Panc1 (cell line): ENCODE measurements at regions not wholly inside any gene's neighbourhood (a gene's known extent, or its start where the extent isn't known, plus 50 kb on each side); places are given as distances from the start of the nearest gene placed in this dataset.

Experiments used
- ATAC-seq: fragments of 200-7000 bp; cut with Tn5 transposase; 2 replicates; pipeline ENCODE4 v1.9.1; 2020; ENCODE audit warnings: mild to moderate bottlenecking, moderate library complexity
- BruUV-seq: library from RNA; stranded (reverse); fragments of 400-500 nt; replicated peaks from 2 replicates; lab custom pipeline; 2021; lab: Mats Ljungman, UMichigan
- CTCF ChIA-PET: fragments of 300-600 bp; sonication (Branson Sonifier 250); formaldehyde crosslinking; loops from one replicate; lab custom pipeline; 2022; ENCODE audit warnings: antibody characterized with exemption; lab: Charles Lee
- POLR2A ChIA-PET: fragments of 300-600 bp; sonication (Branson Sonifier 250); formaldehyde crosslinking; loops from one replicate; lab custom pipeline; 2022; ENCODE audit warnings: antibody characterized with exemption; lab: Charles Lee
- DNase-seq: peaks from one replicate; pipeline ENCODE4 v3.0.0-alpha.2; 2010; ENCODE audit warnings: low read depth, low spot score
- H3K27ac ChIP-seq: 2 replicates; pipeline ENCODE4 v1.5.1; 2011; ENCODE audit warnings: mild to moderate bottlenecking, low read length, inconsistent platforms
- H3K27me3 ChIP-seq: fragments of 200-500 bp; sonication (Bioruptor generic); 2 replicates; pipeline ENCODE4 v1.6.0; 2014; ENCODE audit warnings: low read length, inconsistent platforms; ENCODE audit not compliant: control insufficient read depth, insufficient read depth
- H3K36me3 ChIP-seq: fragments of 200-500 bp; sonication (Bioruptor generic); 2 replicates; pipeline ENCODE4 v1.5.1; 2014; ENCODE audit warnings: inconsistent platforms, mild to moderate bottlenecking, low read length, moderate library complexity; ENCODE audit not compliant: control insufficient read depth, insufficient read depth
- H3K4me1 ChIP-seq: 2 replicates; pipeline ENCODE4 v1.5.1; 2011; ENCODE audit warnings: inconsistent platforms, mild to moderate bottlenecking, low read length, moderate library complexity; ENCODE audit not compliant: control insufficient read depth, insufficient read depth
- H3K4me3 ChIP-seq, 2 experiments: 2 replicates each; pipeline ENCODE4 v1.5.1; 2011 to 2012; ENCODE audit warnings: low read depth in 2 of 2, low read length in 2 of 2, mild to moderate bottlenecking in 2 of 2, inconsistent platforms in 1 of 2, moderate library complexity in 1 of 2
- H3K9me3 ChIP-seq: fragments of 200-500 bp; sonication (Bioruptor generic); 2 replicates; pipeline ENCODE4 v1.5.1; 2014; ENCODE audit warnings: low read depth, mild to moderate bottlenecking, inconsistent platforms, low read length, moderate library complexity; ENCODE audit not compliant: control insufficient read depth, insufficient read depth
- POLR2AphosphoS5 ChIP-seq: IDR thresholded peaks from 2 replicates; pipeline ENCODE4 v1.6.1; 2012; ENCODE audit warnings: mild to moderate bottlenecking, low read depth, low read length, moderate library complexity
- SIN3A ChIP-seq: IDR thresholded peaks from 2 replicates; pipeline ENCODE4 v1.6.1; 2012; ENCODE audit warnings: low read depth, mild to moderate bottlenecking, low read length, moderate library complexity, borderline replicate concordance; ENCODE audit not compliant: insufficient read depth
- TCF7L2 ChIP-seq: IDR thresholded peaks from 2 replicates; pipeline ENCODE4 v1.6.1; 2011; ENCODE audit warnings: mild to moderate bottlenecking, low read depth, low read length, inconsistent platforms
- in situ Hi-C: cut with HindIII; loops from 2 replicates; pipeline ENCODE4 v1.10.0; 2016; ENCODE audit warnings: low sequenced_read_pairs, low pct_unique_long_range_greater_than_20kb
- intact Hi-C: fragments of 100-400 bp; cut with micrococcal nuclease; formaldehyde crosslinking; loops from one replicate; pipeline ENCODE4 v1.10.0; 2022; ENCODE audit not compliant: unreplicated experiment
- TF ChIP-seq, protein P1 (sequence below): fragments of 450-650 bp; IDR thresholded peaks from 2 replicates; pipeline ENCODE4 v1.5.1; 2017; ENCODE audit warnings: mild to moderate bottlenecking
- TF ChIP-seq, protein P2 (sequence below), 2 experiments: IDR thresholded peaks; 2 replicates each; pipeline ENCODE4 v1.6.1; 2011 to 2012; ENCODE audit warnings: low read depth in 2 of 2, control low read depth in 1 of 2, low read length in 1 of 2, mild to moderate bottlenecking in 1 of 2, moderate library complexity in 1 of 2; ENCODE audit not compliant: insufficient read depth in 1 of 2

DNA sequence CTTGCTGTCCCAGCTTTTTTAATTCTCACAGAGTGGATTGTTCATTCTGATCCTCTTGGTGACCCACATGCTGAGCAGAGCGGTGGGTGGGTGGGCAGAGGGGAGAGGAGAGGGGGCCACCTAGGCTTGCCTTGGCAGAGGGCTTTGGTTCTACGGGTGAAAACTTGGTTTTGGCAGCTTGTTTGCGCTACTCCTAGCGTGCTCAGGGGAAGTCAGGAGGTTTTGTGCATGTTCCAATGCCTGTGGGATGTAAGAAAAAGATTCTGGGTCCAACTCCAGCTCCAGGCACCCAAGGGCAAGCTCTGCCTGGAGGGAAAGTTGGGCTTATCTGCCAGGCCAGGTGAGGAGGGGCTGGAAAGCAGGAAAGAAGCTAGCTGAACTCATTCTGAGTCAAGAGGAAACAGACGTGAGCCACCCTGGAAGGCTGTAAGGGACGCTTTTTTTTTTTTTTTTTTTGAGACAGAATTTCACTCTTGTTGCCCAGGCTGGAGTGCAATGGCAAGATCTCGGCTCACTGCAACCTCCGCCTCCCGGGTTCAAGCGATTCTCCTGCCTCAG, 169.1 kb downstream of the WSCD1 start:
- CTCF ChIA-PET = interaction anchor here (0.7 kb wide), 1 partner anchor 604 kb away, joined by 5 read pairs; no protein-coding TSS in a partner anchor
- intact Hi-C loops = no loop called here
- no peak overlapping the region for H3K4me3 ChIP-seq

DNA sequence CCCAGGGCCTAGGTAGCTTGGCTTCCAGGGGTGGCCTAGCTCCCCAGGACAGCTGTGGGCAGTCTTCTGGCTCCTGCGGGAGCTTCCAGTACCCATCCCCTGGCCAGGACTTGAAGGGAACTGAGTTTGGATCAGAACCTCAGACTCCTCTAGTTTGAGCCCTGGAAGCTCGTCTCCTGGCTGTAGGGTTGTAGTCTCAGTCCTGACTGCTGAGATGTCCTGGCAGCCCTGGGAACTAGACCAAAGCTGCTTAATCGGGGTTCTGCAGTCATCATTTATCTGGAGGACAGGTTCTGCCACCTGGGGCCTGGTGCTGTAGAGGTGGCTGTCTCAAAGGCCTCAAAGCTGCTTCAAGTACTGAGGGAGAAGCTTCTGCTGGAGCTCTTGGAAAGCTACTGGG, 163.7 kb downstream of the WSCD1 start:
- no peak for ATAC-seq
- in situ Hi-C loops (no loop called here), intact Hi-C loops (no loop called here)
- BruUV-seq = no TSS peak
- H3K4me1 ChIP-seq = no peaks in the 10 kb centered on the region
- H3K27ac ChIP-seq = no peak overlapping the region
- H3K27me3 ChIP-seq = no peaks in the 10 kb centered on the region
- no peaks in the 10 kb centered on the region for H3K36me3 ChIP-seq
- ChIA-PET CTCF (no interaction called here), POLR2A (no interaction called here)
- no peak overlapping the region for H3K4me3 ChIP-seq
- H3K9me3 ChIP-seq = no peaks in the 10 kb centered on the region
- no peak for DNase-seq
- TF ChIP-seq SIN3A = no peak
- TF ChIP-seq, protein P1, sequence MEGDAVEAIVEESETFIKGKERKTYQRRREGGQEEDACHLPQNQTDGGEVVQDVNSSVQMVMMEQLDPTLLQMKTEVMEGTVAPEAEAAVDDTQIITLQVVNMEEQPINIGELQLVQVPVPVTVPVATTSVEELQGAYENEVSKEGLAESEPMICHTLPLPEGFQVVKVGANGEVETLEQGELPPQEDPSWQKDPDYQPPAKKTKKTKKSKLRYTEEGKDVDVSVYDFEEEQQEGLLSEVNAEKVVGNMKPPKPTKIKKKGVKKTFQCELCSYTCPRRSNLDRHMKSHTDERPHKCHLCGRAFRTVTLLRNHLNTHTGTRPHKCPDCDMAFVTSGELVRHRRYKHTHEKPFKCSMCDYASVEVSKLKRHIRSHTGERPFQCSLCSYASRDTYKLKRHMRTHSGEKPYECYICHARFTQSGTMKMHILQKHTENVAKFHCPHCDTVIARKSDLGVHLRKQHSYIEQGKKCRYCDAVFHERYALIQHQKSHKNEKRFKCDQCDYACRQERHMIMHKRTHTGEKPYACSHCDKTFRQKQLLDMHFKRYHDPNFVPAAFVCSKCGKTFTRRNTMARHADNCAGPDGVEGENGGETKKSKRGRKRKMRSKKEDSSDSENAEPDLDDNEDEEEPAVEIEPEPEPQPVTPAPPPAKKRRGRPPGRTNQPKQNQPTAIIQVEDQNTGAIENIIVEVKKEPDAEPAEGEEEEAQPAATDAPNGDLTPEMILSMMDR = no peak
- no peak for TF ChIP-seq POLR2AphosphoS5
- TF ChIP-seq, protein P2, sequence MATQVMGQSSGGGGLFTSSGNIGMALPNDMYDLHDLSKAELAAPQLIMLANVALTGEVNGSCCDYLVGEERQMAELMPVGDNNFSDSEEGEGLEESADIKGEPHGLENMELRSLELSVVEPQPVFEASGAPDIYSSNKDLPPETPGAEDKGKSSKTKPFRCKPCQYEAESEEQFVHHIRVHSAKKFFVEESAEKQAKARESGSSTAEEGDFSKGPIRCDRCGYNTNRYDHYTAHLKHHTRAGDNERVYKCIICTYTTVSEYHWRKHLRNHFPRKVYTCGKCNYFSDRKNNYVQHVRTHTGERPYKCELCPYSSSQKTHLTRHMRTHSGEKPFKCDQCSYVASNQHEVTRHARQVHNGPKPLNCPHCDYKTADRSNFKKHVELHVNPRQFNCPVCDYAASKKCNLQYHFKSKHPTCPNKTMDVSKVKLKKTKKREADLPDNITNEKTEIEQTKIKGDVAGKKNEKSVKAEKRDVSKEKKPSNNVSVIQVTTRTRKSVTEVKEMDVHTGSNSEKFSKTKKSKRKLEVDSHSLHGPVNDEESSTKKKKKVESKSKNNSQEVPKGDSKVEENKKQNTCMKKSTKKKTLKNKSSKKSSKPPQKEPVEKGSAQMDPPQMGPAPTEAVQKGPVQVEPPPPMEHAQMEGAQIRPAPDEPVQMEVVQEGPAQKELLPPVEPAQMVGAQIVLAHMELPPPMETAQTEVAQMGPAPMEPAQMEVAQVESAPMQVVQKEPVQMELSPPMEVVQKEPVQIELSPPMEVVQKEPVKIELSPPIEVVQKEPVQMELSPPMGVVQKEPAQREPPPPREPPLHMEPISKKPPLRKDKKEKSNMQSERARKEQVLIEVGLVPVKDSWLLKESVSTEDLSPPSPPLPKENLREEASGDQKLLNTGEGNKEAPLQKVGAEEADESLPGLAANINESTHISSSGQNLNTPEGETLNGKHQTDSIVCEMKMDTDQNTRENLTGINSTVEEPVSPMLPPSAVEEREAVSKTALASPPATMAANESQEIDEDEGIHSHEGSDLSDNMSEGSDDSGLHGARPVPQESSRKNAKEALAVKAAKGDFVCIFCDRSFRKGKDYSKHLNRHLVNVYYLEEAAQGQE (IDR thresholded peaks at IDR 0.05; ENCODE audit: insufficient read depth in 1 of 2, low read depth in 2 of 2, low read length in 1 of 2) = no peak
- TF ChIP-seq TCF7L2 = no peak

More for the DNA sequence above, 169.1 kb downstream of the WSCD1 start:
- no TSS peak for BruUV-seq
- no peaks in the 10 kb centered on the region for H3K27me3 ChIP-seq
- ATAC-seq (no peak), DNase-seq (no peak)
- POLR2A ChIA-PET = interaction anchor here (0.5 kb wide), 1 partner anchor 121 kb away, joined by 3 read pairs; no protein-coding TSS in a partner anchor
- in situ Hi-C loops = no loop called here
- H3K9me3 ChIP-seq = no peaks in the 10 kb centered on the region
- no peak overlapping the region for H3K27ac ChIP-seq
- TF ChIP-seq SIN3A (no peak), POLR2AphosphoS5 (no peak), TCF7L2 (no peak)
- TF ChIP-seq, protein P1 = no peak
- TF ChIP-seq, protein P2 (IDR thresholded peaks at IDR 0.05; ENCODE audit: insufficient read depth in 1 of 2, low read depth in 2 of 2, low read length in 1 of 2) = no peak
- H3K4me1 ChIP-seq = no peaks in the 10 kb centered on the region
- H3K36me3 ChIP-seq = no peaks in the 10 kb centered on the region
